ENCODE measurements at regions not wholly inside any gene's neighbourhood (a gene's known extent, or its start where the extent isn't known, plus 50 kb on each side); places are given as distances from the start of the nearest gene placed in this dataset.

- H3K4me1 Mint-ChIP-seq: peaks cover 3% of the 10 kb centered on the region; the same call in 1 of the 2 replicates
- no peaks in the 10 kb centered on the region for H3K9me3 Mint-ChIP-seq
- no peak for DNase-seq (ENCODE audit: low spot score)
- no peak for ATAC-seq
- ChIA-PET CTCF (interaction anchor here (1.0 to 1.8 kb wide), 2 partner anchors 21 kb away, joined by 3 to 6 read pairs; no protein-coding TSS in a partner anchor), POLR2A (no interaction called here)
- TF ChIP-seq ESRRA (CRISPR knock-in tag; IDR thresholded peaks at IDR 0.05; ENCODE audit: borderline replicate concordance) (no peak), TEAD4 (CRISPR knock-in tag; IDR thresholded peaks at IDR 0.05) (no peak), HMGXB4 (CRISPR knock-in tag; IDR thresholded peaks at IDR 0.05) (no peak), ZNF416 (CRISPR knock-in tag; IDR thresholded peaks at IDR 0.05) (no peak), CREM (CRISPR knock-in tag; IDR thresholded peaks at IDR 0.05) (no peak), NR3C1 (CRISPR knock-in tag; conservative IDR thresholded peaks at IDR 0.05; ENCODE audit: low read depth) (no peak)
- no peaks in the 10 kb centered on the region; the same call in 1 of the 2 replicates for H3K27me3 Mint-ChIP-seq (ENCODE audit: low read depth)
- H3K27ac Mint-ChIP-seq: no peak overlapping the region
- no peak overlapping the region for H3K4me3 Mint-ChIP-seq
- H3K36me3 Mint-ChIP-seq: no peaks in the 10 kb centered on the region
Observed at GRCh38 chr2:129375632-129376425, 603.6 kb upstream of the RAB6C start.

- POLR2A ChIA-PET: no interaction called here
- no peak for DNase-seq (ENCODE audit: low spot score)
- H3K36me3 Mint-ChIP-seq: no peaks in the 10 kb centered on the region
- CTCF ChIA-PET: interaction anchor here (1.0 kb wide), 1 partner anchor 20 kb away, joined by 3 read pairs; no protein-coding TSS in a partner anchor
- no peak overlapping the region for H3K27ac Mint-ChIP-seq
- peaks cover 3% of the 10 kb centered on the region; the same call in 1 of the 2 replicates for H3K4me1 Mint-ChIP-seq
- H3K4me3 Mint-ChIP-seq: no peak overlapping the region
- H3K9me3 Mint-ChIP-seq: peaks cover 5% of the 10 kb centered on the region
- ATAC-seq: no peak
- no peaks in the 10 kb centered on the region; the same call in 1 of the 2 replicates for H3K27me3 Mint-ChIP-seq (ENCODE audit: low read depth)
- TF ChIP-seq TP53 (CRISPR knock-in tag; IDR thresholded peaks at IDR 0.05) (no peak), RORB (CRISPR knock-in tag; IDR thresholded peaks at IDR 0.05) (no peak), ZNF219 (CRISPR knock-in tag; IDR thresholded peaks at IDR 0.05; ENCODE audit: borderline replicate concordance) (no peak), E2F1 (CRISPR knock-in tag; IDR thresholded peaks at IDR 0.05) (no peak), ZBTB43 (CRISPR knock-in tag; IDR thresholded peaks at IDR 0.05) (no peak), ZSCAN18 (CRISPR knock-in tag; IDR thresholded peaks at IDR 0.05) (no peak), ZNF281 (CRISPR knock-in tag; IDR thresholded peaks at IDR 0.05) (no peak), ZNF423 (CRISPR knock-in tag; IDR thresholded peaks at IDR 0.05) (no peak), ZNF416 (CRISPR knock-in tag; IDR thresholded peaks at IDR 0.05) (no peak), ZNF232 (CRISPR knock-in tag; IDR thresholded peaks at IDR 0.05) (no peak), E2F4 (CRISPR knock-in tag; IDR thresholded peaks at IDR 0.05; ENCODE audit: borderline replicate concordance, low read depth) (no peak), ZBTB21 (CRISPR knock-in tag; IDR thresholded peaks at IDR 0.05; ENCODE audit: borderline replicate concordance) (no peak), RELA (CRISPR knock-in tag; IDR thresholded peaks at IDR 0.05; ENCODE audit: borderline replicate concordance) (no peak), ZNF396 (CRISPR knock-in tag; IDR thresholded peaks at IDR 0.05; ENCODE audit: borderline replicate concordance) (no peak), ELF4 (CRISPR knock-in tag; IDR thresholded peaks at IDR 0.05; ENCODE audit: low read depth) (no peak), USF2 (CRISPR knock-in tag; IDR thresholded peaks at IDR 0.05) (no peak), EMX1 (CRISPR knock-in tag; IDR thresholded peaks at IDR 0.05) (no peak), ESRRA (CRISPR knock-in tag; IDR thresholded peaks at IDR 0.05; ENCODE audit: borderline replicate concordance) (no peak), ETV6 (CRISPR knock-in tag; IDR thresholded peaks at IDR 0.05) (no peak)
Observed at GRCh38 chr2:129376426-129377077, 602.9 kb upstream of the RAB6C start.
